ENCODE measurements at regions not wholly inside any gene's neighbourhood (a gene's known extent, or its start where the extent isn't known, plus 50 kb on each side); places are given as distances from the start of the nearest gene placed in this dataset.

DNA sequence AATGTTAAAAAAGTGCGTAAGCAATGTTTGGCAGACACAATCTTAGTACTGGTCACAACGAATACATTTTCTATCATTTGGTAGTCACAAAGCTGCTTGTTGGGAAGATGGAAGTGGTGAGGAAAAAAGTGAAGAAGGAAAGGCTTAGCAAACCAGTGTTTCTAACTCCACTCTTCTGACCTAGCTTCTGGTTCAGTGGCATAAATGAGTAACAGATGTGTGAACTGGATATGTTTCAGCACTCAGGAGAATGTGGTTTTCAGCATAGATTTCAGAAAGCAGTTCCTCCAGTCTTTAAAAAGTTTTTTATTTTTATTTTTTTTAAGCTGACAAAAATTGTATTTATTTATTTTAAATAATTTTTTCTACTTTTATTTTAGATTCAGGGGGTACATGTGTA, 357.1 kb downstream of the CPS1 start:
- DNase-seq (no peak), ATAC-seq (no peak)
- Histone ChIP-seq H3K36me3 (replicated peaks in 1 of 2; ENCODE audit: insufficient read depth in 1 of 2, low read depth in 2 of 2) (no peaks in the 10 kb centered on the region), H3K9me3 (no peaks in the 10 kb centered on the region), H3K27me3 (no peaks in the 10 kb centered on the region), H3K27ac (no peak overlapping the region), H3K4me3 (no peak overlapping the region), H3K4me1 (no peaks in the 10 kb centered on the region)
- TF ChIP-seq, protein P1, sequence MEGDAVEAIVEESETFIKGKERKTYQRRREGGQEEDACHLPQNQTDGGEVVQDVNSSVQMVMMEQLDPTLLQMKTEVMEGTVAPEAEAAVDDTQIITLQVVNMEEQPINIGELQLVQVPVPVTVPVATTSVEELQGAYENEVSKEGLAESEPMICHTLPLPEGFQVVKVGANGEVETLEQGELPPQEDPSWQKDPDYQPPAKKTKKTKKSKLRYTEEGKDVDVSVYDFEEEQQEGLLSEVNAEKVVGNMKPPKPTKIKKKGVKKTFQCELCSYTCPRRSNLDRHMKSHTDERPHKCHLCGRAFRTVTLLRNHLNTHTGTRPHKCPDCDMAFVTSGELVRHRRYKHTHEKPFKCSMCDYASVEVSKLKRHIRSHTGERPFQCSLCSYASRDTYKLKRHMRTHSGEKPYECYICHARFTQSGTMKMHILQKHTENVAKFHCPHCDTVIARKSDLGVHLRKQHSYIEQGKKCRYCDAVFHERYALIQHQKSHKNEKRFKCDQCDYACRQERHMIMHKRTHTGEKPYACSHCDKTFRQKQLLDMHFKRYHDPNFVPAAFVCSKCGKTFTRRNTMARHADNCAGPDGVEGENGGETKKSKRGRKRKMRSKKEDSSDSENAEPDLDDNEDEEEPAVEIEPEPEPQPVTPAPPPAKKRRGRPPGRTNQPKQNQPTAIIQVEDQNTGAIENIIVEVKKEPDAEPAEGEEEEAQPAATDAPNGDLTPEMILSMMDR (IDR thresholded peaks at IDR 0.05) = no peak
- TF ChIP-seq POLR2A (IDR thresholded peaks at IDR 0.05) = no peak
- WGBS, 2 donors = 34 to 52% methylated on average over 2 of the region's 2 CpGs
- intact Hi-C loops (cut with DNase I) = no loop called here

DNA sequence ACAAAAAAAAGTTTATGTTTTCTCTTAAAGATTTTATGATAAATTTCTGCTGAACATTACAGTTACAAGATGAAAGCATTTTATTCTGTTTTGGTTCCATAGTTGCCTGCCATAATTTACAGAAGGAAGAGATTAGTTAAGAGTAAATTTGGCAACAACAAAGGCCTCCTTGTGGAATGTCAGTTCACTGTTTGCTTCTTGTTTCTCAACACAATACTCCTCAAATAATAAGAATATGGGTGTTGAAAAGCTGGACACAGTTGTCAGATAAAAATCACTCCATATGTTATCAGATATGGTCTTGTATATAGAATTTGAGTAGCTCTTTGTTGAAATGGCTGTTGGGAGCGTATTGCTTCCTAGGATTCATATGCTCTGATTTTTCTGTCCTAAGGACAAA, 359.5 kb downstream of the CPS1 start:
- no peaks in the 10 kb centered on the region for H3K9me3 ChIP-seq
- intact Hi-C loops (cut with DNase I) = no loop called here
- WGBS, 2 donors = 82 to 85% methylated on average over 1 of the region's 1 CpG
- no peak for ATAC-seq
- H3K27me3 ChIP-seq = no peaks in the 10 kb centered on the region
- no peak for DNase-seq
- no peaks in the 10 kb centered on the region for H3K4me1 ChIP-seq
- TF ChIP-seq, protein P1 (IDR thresholded peaks at IDR 0.05) = no peak
- TF ChIP-seq POLR2A (IDR thresholded peaks at IDR 0.05) = no peak
- H3K27ac ChIP-seq = no peak overlapping the region
- no peaks in the 10 kb centered on the region for H3K36me3 ChIP-seq (replicated peaks in 1 of 2; ENCODE audit: insufficient read depth in 1 of 2, low read depth in 2 of 2)
- no peak overlapping the region for H3K4me3 ChIP-seq

DNA sequence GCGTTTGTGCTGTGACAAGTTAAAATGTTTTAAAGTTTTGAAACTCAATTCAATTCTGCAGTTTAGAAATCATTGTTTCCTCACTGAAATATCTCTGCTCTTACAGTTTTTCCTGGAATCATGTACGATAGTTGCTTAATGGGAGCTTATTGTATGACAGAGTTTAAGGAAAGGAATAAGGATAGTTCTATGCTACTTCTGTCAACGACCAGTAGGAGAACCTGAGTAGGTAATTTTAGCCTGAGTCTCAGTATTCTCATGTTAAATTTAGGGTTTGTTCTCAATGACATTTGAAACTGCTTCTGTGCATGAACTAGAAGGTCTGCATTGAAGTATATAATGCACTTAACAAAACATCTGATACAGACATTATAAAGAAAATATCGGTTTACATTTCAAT, 361.1 kb downstream of the CPS1 start:
- DNase-seq = no peak
- Histone ChIP-seq H3K27me3 (no peaks in the 10 kb centered on the region), H3K9me3 (no peaks in the 10 kb centered on the region), H3K4me1 (no peaks in the 10 kb centered on the region), H3K36me3 (replicated peaks in 1 of 2; ENCODE audit: insufficient read depth in 1 of 2, low read depth in 2 of 2) (no peaks in the 10 kb centered on the region), H3K27ac (no peak overlapping the region), H3K4me3 (no peak overlapping the region)
- ATAC-seq = no peak
- TF ChIP-seq POLR2A (IDR thresholded peaks at IDR 0.05) = no peak
- TF ChIP-seq, protein P1 (IDR thresholded peaks at IDR 0.05) = no peak
- intact Hi-C loops (cut with DNase I) = no loop called here
- 45 to 57% methylated on average over 4 of the region's 4 CpGs for WGBS, 2 donors

DNA sequence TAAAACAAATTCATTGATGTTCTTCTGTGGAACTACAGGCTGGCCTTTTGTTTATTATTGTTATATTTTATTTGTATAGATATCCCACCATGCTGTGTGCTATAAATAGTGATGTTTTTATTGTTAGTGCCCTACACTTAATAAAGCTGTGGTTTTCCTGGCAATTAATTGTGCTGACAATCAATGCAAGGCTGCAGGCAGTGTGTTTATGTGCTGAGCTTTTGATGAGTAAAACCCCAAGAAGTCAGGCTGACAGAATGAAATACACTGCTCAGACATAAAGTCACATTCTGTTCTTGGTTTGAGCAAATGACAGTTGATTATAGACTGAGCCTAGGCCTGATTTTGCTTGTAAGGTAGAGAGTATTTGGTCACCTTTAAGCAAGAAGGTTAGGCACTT, 362.7 kb downstream of the CPS1 start:
- TF ChIP-seq, protein P1 (IDR thresholded peaks at IDR 0.05) = no peak
- no peak for TF ChIP-seq POLR2A (IDR thresholded peaks at IDR 0.05)
- no peaks in the 10 kb centered on the region for H3K27me3 ChIP-seq
- H3K4me3 ChIP-seq = no peak overlapping the region
- H3K4me1 ChIP-seq = no peaks in the 10 kb centered on the region
- DNase-seq (no peak), ATAC-seq (no peak)
- H3K36me3 ChIP-seq (replicated peaks in 1 of 2; ENCODE audit: insufficient read depth in 1 of 2, low read depth in 2 of 2) = no peaks in the 10 kb centered on the region
- no peak overlapping the region for H3K27ac ChIP-seq
- intact Hi-C loops (cut with DNase I) = no loop called here
- H3K9me3 ChIP-seq = no peaks in the 10 kb centered on the region

DNA sequence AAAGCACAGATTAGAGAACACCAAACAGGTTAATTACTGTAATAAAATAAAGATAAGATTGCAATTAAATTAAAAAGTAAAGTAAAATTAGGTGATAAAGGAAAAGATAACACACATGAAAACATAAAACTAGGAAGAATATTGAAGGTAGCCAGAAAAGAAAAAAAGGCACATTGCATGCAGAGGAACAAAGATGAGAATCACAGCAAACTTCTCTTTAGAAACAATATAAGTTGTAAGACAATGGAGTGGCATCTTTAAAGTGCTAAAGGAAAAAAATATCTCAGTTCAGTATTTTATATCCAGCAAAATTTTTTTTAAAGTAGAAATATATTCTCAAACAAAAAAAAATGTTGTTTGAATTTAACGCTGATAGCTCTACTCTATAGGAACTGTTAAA, 366.0 kb downstream of the CPS1 start:
- Histone ChIP-seq H3K27ac (no peak overlapping the region), H3K9me3 (no peaks in the 10 kb centered on the region), H3K36me3 (replicated peaks in 1 of 2; ENCODE audit: insufficient read depth in 1 of 2, low read depth in 2 of 2) (no peaks in the 10 kb centered on the region), H3K27me3 (no peaks in the 10 kb centered on the region), H3K4me3 (no peak overlapping the region), H3K4me1 (no peaks in the 10 kb centered on the region)
- no peak for ATAC-seq
- TF ChIP-seq POLR2A (IDR thresholded peaks at IDR 0.05) = no peak
- TF ChIP-seq, protein P1 (IDR thresholded peaks at IDR 0.05) = no peak
- no peak for DNase-seq
- intact Hi-C loops (cut with DNase I) = no loop called here
- 87 to 93% methylated on average over 1 of the region's 1 CpG for WGBS, 2 donors

All from body of pancreas (tissue), 4 donors.